ENCODE measurements at regions not wholly inside any gene's neighbourhood (a gene's known extent, or its start where the extent isn't known, plus 50 kb on each side); places are given as distances from the start of the nearest gene placed in this dataset.
"Not testable (repeated sequence)": the region's sequence is repeated elsewhere in the genome, so short reads cannot be mapped to it uniquely, and the experiment has no call there.

- DNase-seq (ENCODE audit: low spot score) = no peak
These were observed 204.2 kb downstream of the FGF9 start for GRCh38 chr13:21875116-21875515.

- DNase-seq (ENCODE audit: low spot score) = no peak
These were observed 208.5 kb downstream of the FGF9 start for GRCh38 chr13:21879263-21879914.

GRCh38 chr13:21882766-21883165 lies 211.9 kb downstream of the FGF9 start:
- DNase-seq (ENCODE audit: low spot score) = no peak

DNA sequence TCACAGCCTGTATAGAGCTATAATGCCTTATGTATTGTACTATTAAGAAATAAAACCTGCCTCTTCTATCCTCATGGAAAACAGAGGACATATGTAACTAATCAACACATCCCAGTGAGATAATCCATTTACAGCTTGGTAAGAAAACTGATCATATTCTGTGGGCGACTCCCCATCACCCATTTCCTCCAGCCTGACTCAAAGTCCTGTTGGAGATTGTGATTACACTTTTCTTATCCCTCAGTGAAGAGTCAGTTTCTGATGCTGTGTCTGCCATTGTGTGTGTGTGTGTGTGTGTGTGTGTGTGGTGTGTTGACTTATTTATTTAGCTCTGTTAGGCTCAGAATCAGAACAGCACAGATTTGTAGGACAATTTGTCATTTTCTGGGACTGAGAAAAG lies 212.8 kb downstream of the FGF9 start:
- no peak for DNase-seq (ENCODE audit: low spot score)

DNA sequence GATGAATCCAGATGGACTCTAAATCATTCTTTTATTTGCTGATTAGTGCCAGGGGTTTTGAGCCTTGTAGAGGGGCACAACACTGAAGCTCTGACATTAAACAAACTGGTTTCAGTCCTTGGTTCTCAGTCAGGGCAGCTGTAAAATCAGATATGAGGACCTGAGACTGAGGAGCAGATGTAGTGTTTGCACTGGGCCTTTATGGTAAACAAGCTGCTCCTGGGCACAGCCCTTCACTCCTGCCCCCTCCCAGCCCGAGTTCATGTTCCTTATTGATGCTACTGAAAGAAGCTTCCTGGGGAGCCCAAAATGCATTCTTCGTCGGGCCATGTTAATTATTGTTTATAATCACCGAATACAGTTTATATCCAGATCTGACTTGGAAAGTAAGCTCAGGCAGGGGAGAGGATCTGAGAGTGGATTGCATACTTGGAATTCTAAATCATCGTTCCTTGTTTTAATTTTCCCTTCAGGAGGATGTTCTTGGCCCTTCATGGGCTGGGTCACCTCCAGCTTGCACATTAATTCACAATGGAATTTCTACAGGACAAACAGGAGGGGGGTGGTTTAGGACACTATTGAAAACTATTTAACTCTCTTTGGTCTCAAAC lies 213.5 kb downstream of the FGF9 start:
- no peak for DNase-seq (ENCODE audit: low spot score)

GRCh38 chr13:21884965-21885567 lies 214.2 kb downstream of the FGF9 start:
- DNase-seq (ENCODE audit: low spot score) = no peak

- no peak for DNase-seq (ENCODE audit: low spot score)
These were observed 214.9 kb downstream of the FGF9 start for GRCh38 chr13:21885714-21886224.

DNA sequence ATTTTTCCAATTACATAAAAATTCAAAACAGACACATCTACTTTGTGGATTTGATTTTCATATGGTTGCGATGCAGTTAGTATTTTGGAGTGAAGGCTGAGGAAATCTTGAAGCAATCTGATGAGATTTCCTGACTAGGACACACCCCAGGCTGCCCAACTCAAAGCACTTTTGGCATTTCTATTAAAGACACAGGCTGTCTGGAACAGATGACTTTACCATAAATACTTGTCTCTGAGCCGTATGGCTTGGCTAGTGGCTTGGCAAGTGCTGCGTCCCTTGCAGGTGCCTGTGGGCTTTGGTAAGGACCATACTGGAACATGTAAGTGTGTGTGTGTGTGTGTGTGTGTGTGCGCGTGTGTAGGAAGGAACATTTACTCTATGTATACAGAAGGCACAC lies 218.8 kb downstream of the FGF9 start:
- no peak for DNase-seq (ENCODE audit: low spot score)

- DNase-seq (ENCODE audit: low spot score) = not testable (repeated sequence)
These were observed 219.3 kb downstream of the FGF9 start for GRCh38 chr13:21890220-21890619.

DNA sequence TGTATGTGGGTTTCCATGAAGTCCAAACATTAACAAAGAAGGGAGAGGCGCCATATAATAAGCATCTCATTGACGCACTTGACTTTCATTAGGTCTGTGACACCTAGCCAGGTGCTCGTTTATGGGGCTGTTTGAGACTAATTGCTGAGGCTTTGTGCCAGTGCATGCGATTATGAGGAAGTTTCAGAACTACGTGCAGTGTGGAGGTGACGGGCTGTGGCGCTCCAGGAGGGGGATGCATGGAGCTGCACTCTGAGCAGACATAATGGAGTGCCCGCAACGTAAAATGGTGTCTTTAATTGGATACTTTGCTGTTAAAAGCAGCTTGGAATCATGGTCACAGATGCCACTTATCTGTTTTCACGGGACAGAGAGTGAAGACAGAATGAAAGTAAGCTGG lies 223.2 kb downstream of the FGF9 start:
- no peak for DNase-seq (ENCODE audit: low spot score)

- DNase-seq (ENCODE audit: low spot score) = no peak
These were observed 224.1 kb downstream of the FGF9 start for GRCh38 chr13:21894703-21895699.

DNA sequence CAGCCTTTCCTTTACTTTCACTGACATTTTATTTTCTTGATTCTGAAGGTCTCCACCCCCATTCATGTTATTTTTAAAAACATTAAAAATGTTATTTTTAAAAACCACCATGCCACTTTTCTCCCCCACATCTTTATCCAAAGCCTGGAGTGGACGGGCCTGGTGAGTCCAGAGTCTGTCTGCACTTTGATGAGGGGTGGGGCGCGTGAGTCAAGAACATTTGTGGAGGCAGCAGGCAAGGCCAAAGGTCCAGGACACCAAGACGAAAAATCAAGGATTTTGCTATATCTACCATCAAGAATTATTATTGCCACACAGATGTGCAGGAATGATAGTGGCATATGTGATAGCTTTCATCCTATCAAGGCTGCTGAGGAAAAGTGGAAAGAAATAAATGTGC lies 224.9 kb downstream of the FGF9 start:
- no peak for DNase-seq (ENCODE audit: low spot score)

DNA sequence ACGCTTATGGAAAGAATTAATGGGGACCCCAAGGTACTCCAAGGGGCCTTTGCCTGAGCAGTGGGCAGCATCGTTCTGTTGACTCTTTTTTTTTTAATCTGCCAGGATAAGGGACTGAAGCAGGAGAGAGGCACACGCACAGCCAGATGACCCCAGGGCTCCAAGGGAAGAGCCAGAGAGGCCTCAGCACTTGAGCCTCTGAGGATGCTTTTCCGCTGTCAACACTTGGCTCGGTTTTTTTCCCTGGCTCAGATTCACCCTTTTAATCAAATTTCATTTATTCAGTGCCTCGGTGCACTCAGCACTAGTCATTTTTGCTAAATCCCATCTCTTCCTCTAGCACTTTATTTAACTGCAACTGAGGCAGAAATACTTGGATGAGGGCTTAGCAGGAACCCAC lies 226.3 kb downstream of the FGF9 start:
- no peak for DNase-seq (ENCODE audit: low spot score)

DNA sequence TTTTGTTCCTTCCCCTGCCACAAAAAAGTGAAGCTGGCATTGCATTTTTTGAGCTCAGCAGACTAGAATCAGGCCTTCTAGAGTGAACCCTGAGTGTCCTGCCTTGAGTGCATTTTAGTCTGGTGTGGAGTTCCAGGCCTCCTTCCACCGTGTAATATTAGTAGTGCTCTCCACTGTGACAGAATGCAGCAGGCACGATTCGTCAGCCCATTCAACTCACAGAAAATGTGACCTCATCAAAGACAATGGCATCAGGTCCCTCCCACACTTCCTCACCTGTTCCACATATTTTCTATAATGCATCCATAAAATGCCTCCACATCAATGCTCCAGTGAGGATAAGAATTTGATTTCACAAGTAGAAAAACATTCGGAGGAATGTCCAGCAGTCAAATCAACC lies 227.6 kb downstream of the FGF9 start:
- no peak for DNase-seq (ENCODE audit: low spot score)

DNA sequence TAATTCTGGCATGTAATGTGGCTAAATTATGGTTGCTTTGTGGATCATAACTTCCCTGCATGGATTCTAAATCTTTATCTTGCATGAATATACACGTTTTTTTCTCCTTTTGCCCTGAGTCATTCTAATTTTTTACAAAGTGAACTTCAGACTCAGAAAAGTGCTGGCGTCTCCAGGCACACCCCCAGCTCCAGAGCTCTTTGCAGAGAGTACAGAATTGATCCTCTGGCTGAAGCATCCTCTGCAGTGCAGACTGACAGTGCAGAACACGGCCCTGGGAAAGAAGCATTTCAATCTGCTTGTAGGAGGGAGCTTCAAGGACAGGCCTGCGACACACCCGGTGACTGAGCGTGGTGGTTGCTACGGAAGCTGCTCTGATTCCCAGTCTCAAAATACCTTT lies 228.1 kb downstream of the FGF9 start:
- no peak for DNase-seq (ENCODE audit: low spot score)

DNA sequence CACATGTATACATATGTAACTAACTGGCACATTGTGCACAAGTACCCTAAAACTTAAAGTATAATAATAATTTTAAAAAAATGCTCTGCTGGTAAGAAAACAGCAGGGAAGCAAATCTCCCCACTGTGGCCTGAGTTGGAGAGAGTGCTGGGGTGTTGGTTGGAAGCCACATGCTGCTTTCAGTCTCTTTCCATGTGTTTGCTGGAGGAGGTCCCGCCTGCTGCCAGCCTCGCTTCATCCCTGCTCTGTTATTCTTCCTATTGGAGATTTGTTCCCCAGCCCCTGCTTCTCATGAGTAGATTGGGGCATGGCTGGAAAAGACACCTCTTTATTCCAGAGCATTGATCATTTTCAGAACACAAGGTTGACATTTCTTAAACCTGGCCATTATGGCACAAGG lies 230.5 kb downstream of the FGF9 start:
- DNase-seq (ENCODE audit: low spot score) = no peak

DNA sequence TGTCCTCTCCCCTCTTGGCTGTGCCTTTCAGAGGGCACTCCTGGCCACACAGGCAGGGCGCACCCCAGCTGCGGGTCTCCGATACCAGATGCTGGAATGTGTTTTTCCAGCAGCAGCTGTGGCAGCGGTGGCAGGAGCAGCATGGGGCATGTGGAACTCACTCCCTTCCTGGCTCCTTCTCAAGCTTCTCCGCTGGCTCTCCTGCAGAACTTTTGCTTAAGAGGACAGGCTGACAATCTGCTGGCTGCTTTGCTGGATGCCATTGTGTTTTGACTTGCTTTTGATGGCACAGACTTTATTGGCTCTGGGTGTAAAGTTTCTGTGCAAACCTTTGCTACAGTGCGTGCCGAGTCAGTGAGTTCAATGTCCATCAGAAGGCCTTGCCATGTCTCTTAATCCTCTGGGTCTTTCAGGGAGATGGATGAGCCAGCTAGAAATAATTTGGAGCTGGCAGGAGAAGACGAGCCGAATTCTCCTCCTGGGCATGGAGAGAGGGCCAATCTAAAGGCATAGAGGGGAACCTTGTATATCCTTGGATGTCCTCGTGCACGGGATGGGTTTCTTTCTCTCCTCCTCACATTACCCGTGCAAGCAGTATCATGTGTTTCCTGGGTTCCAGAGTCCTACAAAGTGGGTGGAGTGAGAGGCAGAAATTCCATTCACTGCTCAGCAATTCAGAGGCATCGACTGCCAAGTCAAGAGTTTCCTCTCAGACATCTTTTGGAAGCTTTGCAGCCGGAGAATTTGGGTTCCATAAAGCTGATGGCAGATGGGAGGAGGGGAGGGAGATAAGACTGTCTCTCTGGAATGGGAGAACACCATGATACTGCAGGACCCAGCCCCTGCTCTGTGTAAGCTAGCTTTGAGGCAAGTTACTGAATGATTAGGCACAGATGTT lies 231.2 kb downstream of the FGF9 start:
- DNase-seq (ENCODE audit: low spot score) = no peak

DNA sequence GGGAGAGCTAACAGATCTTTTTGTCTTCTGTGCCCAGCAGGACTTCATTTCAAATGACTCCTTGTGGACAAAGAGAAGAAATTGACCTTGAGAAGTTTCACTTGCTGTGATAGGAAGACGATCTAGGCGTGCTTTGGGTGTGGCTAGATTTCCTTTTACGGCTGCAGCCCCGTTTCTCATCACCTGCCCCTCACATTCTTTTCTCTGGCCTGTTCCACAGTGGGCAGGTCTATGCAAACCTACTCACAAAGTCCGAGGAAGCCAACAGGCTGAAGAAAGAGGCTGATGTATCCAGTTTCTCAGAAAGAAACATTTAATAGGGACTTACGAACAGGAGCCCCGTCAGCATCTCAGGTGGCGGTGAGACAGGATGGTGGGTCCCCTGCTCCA lies 231.8 kb downstream of the FGF9 start:
- DNase-seq (ENCODE audit: low spot score) = no peak

DNA sequence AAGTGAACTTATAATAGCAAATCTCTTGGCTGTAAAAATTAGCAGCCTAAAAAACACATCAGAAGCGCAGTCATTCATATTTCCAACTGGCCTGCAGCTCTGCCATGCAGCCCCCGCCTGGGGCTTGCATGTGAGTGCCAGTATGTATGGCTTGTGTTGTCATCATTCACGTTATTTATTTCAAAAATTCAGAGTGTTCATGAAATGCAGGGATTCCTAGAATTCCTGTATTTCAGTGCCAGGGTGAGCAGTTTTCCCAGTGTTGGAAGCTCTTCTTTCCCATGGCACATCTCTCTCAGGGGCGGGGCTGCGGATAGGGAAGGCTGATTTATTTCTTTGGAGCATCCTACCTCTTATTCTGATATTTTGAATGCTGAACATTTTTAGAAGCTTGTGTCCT lies 234.6 kb downstream of the FGF9 start:
- DNase-seq (ENCODE audit: low spot score) = no peak

DNA sequence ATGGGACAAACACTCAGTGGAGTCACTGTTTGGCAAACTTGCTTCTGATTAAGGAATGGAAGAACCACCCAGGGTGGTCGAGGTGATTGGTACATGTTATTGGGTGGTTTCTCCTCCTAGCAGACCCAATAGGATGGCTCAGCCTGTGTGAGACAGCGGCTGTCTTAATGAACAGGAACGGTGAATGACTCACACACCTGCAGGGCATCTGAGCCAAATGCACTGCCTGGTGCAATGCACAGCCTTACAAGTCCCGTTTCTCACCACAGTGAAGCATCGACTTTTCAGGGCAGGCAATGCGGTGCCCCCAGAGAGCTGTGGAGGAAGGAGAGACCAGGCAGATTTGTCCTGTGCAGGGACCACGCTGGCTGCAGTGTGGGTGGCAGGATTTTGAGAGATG lies 238.5 kb downstream of the FGF9 start:
- no peak for DNase-seq (ENCODE audit: low spot score)

- DNase-seq (ENCODE audit: low spot score) = no peak
These were observed 239.7 kb downstream of the FGF9 start for GRCh38 chr13:21910546-21910945.

All from mesenteric fat pad (tissue), 1 donor.